Cardiac septum (tissue), 1 donor: ENCODE measurements at regions not wholly inside any gene's neighbourhood (a gene's known extent, or its start where the extent isn't known, plus 50 kb on each side); places are given as distances from the start of the nearest gene placed in this dataset.

Experiments used
- DNase-seq: peaks from one replicate; pipeline ENCODE4 v3.0.0-alpha.2; 2020; ENCODE audit warnings: low spot score
- intact Hi-C: fragments of 100-400 bp; cut with DNase I; formaldehyde crosslinking; loops from one replicate; pipeline ENCODE4 v1.14.0; 2022
- donor health status: DM: no; HTN: no; CAD: no.

- intact Hi-C loops, result no loop called here
- no peak for DNase-seq
Measured at GRCh38 chr2:180516232-180516631, 464.2 kb upstream of the UBE2E3 start.

- no peak for DNase-seq
Measured at GRCh38 chr2:180513389-180513788, 467.0 kb upstream of the UBE2E3 start.

GRCh38 chr2:180508458-180508857 is 471.9 kb upstream of the UBE2E3 start:
- no peak for DNase-seq
- intact Hi-C loops, result no loop called here

More at GRCh38 chr2:180513389-180513788, 467.0 kb upstream of the UBE2E3 start:
- intact Hi-C loops, result no loop called here

GRCh38 chr2:180507028-180507427 is 473.4 kb upstream of the UBE2E3 start:
- intact Hi-C loops, result no loop called here
- DNase-seq, result no peak

- no peak for DNase-seq
- intact Hi-C loops, result no loop called here
Measured at GRCh38 chr2:180505203-180505602, 475.2 kb upstream of the UBE2E3 start.

GRCh38 chr2:180497621-180498152 is 482.7 kb upstream of the UBE2E3 start:
- intact Hi-C loops, result no loop called here

GRCh38 chr2:180495606-180496005 is 484.8 kb upstream of the UBE2E3 start:
- intact Hi-C loops, result no loop called here
- no peak for DNase-seq

More at GRCh38 chr2:180497621-180498152, 482.7 kb upstream of the UBE2E3 start:
- DNase-seq, result no peak

GRCh38 chr2:180494286-180494685 is 486.1 kb upstream of the UBE2E3 start:
- no peak for DNase-seq
- intact Hi-C loops, result no loop called here

- intact Hi-C loops, result no loop called here
- DNase-seq, result no peak
Measured at GRCh38 chr2:180482696-180483095, 475.6 kb upstream of the CWC22 start.

- intact Hi-C loops, result no loop called here
- no peak for DNase-seq
Measured at GRCh38 chr2:180481998-180482397, 474.9 kb upstream of the CWC22 start.

GRCh38 chr2:180478883-180479282 is 471.8 kb upstream of the CWC22 start:
- DNase-seq, result no peak

GRCh38 chr2:180474716-180475115 is 467.6 kb upstream of the CWC22 start:
- intact Hi-C loops, result no loop called here
- no peak for DNase-seq

More at GRCh38 chr2:180478883-180479282, 471.8 kb upstream of the CWC22 start:
- intact Hi-C loops, result no loop called here

GRCh38 chr2:180473456-180473855 is 466.4 kb upstream of the CWC22 start:
- intact Hi-C loops, result no loop called here
- no peak for DNase-seq

- DNase-seq, result no peak
- intact Hi-C loops, result no loop called here
Measured at GRCh38 chr2:180472133-180472532, 465.0 kb upstream of the CWC22 start.

GRCh38 chr2:180463608-180464007 is 456.5 kb upstream of the CWC22 start:
- intact Hi-C loops, result no loop called here
- no peak for DNase-seq

GRCh38 chr2:180461761-180462160 is 454.7 kb upstream of the CWC22 start:
- DNase-seq, result no peak
- intact Hi-C loops, result no loop called here

- DNase-seq, result no peak
- intact Hi-C loops, result no loop called here
Measured at GRCh38 chr2:180456801-180457200, 449.7 kb upstream of the CWC22 start.

- intact Hi-C loops, result no loop called here
- no peak for DNase-seq
Measured at GRCh38 chr2:180450841-180451240, 443.7 kb upstream of the CWC22 start.

GRCh38 chr2:180449171-180449915 is 442.2 kb upstream of the CWC22 start:
- no peak for DNase-seq
- intact Hi-C loops, result no loop called here

GRCh38 chr2:180446492-180446891 is 439.4 kb upstream of the CWC22 start:
- intact Hi-C loops, result no loop called here
- no peak for DNase-seq

GRCh38 chr2:180443888-180444287 is 436.8 kb upstream of the CWC22 start:
- intact Hi-C loops, result no loop called here
- DNase-seq, result no peak
